H1 (cell line): ENCODE measurements at regions not wholly inside any gene's neighbourhood (a gene's known extent, or its start where the extent isn't known, plus 50 kb on each side); places are given as distances from the start of the nearest gene placed in this dataset.
"Not testable (repeated sequence)": the region's sequence is repeated elsewhere in the genome, so short reads cannot be mapped to it uniquely, and the experiment has no call there.

ENCODE experiments used
- CTCF ChIA-PET: fragments of 300-600 bp; sonication (Branson Sonifier 250); formaldehyde crosslinking; loops from one replicate; lab custom pipeline; 2021; ENCODE audit not compliant: partially characterized antibody; lab: Charles Lee
- POLR2A ChIA-PET: fragments of 300-600 bp; sonication (Branson Sonifier 250); formaldehyde crosslinking; loops from one replicate; lab custom pipeline; 2021; ENCODE audit warnings: inconsistent platforms; ENCODE audit not compliant: partially characterized antibody; lab: Charles Lee
- DNase-seq, 2 experiments: peaks; one replicate each; pipeline versions ENCODE4 v3.0.0 to v3.0.0-alpha.2; 2010 to 2022; ENCODE audit warnings: low spot score in 2 of 2, low read depth in 1 of 2, mixed read lengths in 1 of 2
- FAIRE-seq: peaks from 2 replicates; lab custom pipeline; 2011; peaks lifted over from hg19 to GRCh38; lab: Jason Lieb, UNC
- H2AFZ ChIP-seq: 2 replicates; pipeline ENCODE4 v1.8.1; 2012; ENCODE audit warnings: low read length, inconsistent platforms
- H2AK5ac ChIP-seq: 2 replicates; pipeline ENCODE4 v1.6.1; 2013; ENCODE audit warnings: low read depth, low read length
- H2BK120ac ChIP-seq: replicated peaks from 2 replicates; pipeline ENCODE3; 2013; ENCODE audit warnings: low read depth, low read length, inconsistent platforms
- H2BK12ac ChIP-seq: 2 replicates; pipeline ENCODE4 v1.6.1; 2013; ENCODE audit warnings: low read depth, low read length
- H2BK15ac ChIP-seq: 2 replicates; pipeline ENCODE4 v1.6.1; 2013; ENCODE audit warnings: low read length
- H2BK20ac ChIP-seq: 2 replicates; pipeline ENCODE4 v1.6.1; 2013; ENCODE audit warnings: low read length
- H2BK5ac ChIP-seq: 2 replicates; pipeline ENCODE4 v1.6.1; 2013; ENCODE audit warnings: low read depth, low read length
- H3K14ac ChIP-seq: 2 replicates; pipeline ENCODE4 v1.6.1; 2013; ENCODE audit warnings: inconsistent platforms; ENCODE audit not compliant: insufficient read length
- H3K18ac ChIP-seq: 2 replicates; pipeline ENCODE4 v1.6.1; 2013; ENCODE audit warnings: low read length; ENCODE audit errors: extremely low read depth
- H3K23ac ChIP-seq: 2 replicates; pipeline ENCODE4 v1.6.1; 2013; ENCODE audit warnings: inconsistent platforms; ENCODE audit not compliant: insufficient read length
- H3K23me2 ChIP-seq: 2 replicates; pipeline ENCODE4 v1.6.1; 2013; ENCODE audit warnings: low read depth, low read length
- H3K27ac ChIP-seq: 2 replicates; pipeline ENCODE4 v1.6.1; 2011; ENCODE audit warnings: low read depth, low read length, inconsistent platforms
- H3K27me3 ChIP-seq, 4 experiments: replicated peaks in 1 of 4; 1 replicate in 1 of 4; 2 replicates in 3 of 4; pipeline versions ENCODE4 v1.6.1 to v1.8.1; 2011 to 2013; ENCODE audit warnings: low read length in 3 of 4, mild to moderate bottlenecking in 3 of 4, inconsistent platforms in 2 of 4, mixed read lengths in 2 of 4, moderate library complexity in 1 of 4; ENCODE audit not compliant: control insufficient read depth in 3 of 4, insufficient read depth in 3 of 4; ENCODE audit errors: extremely low read depth in 1 of 4
- H3K36me3 ChIP-seq, 4 experiments: 2 replicates each; pipeline versions ENCODE4 v1.6.1 to v1.8.1; 2011 to 2013; ENCODE audit warnings: mild to moderate bottlenecking in 4 of 4, low read length in 3 of 4, moderate library complexity in 2 of 4, control low read depth in 1 of 4, inconsistent platforms in 1 of 4; ENCODE audit not compliant: insufficient read depth in 4 of 4, control insufficient read depth in 2 of 4
- H3K4ac ChIP-seq: replicated peaks from 2 replicates; pipeline ENCODE3; 2013; ENCODE audit warnings: low read length, low read depth, mixed read lengths, inconsistent platforms; ENCODE audit not compliant: insufficient read length
- H3K4me1 ChIP-seq, 4 experiments: replicated peaks in 1 of 4; 1 replicate in 1 of 4; 2 replicates in 3 of 4; pipeline versions ENCODE4 v1.6.1 to v1.8.1; 2011 to 2013; ENCODE audit warnings: low read length in 3 of 4, inconsistent platforms in 2 of 4, mixed read lengths in 1 of 4; ENCODE audit not compliant: insufficient read depth in 4 of 4, control insufficient read depth in 3 of 4
- H3K4me2 ChIP-seq, 2 experiments: 2 replicates each; pipeline versions ENCODE4 v1.6.1 to v1.8.1; 2011 to 2013; ENCODE audit warnings: low read depth in 2 of 2, low read length in 2 of 2, control low read depth in 1 of 2, inconsistent platforms in 1 of 2, mild to moderate bottlenecking in 1 of 2; ENCODE audit not compliant: insufficient read depth in 1 of 2
- H3K4me3 ChIP-seq, 4 experiments: fragments of 200-600, 300-600 bp in 1 of 4; sonication (generic), shearing (Covaris generic), sonication (Bioruptor Twin) in 1 of 4; 2 replicates each; pipeline versions ENCODE4 v1.5.1 to v1.8.1; 2011 to 2016; ENCODE audit warnings: low read length in 4 of 4, low read depth in 3 of 4, control low read depth in 2 of 4, inconsistent platforms in 2 of 4, mild to moderate bottlenecking in 2 of 4, mixed read lengths in 1 of 4, moderate library complexity in 1 of 4; ENCODE audit not compliant: insufficient read depth in 2 of 4; ENCODE audit errors: extremely low read depth in 1 of 4
- H3K56ac ChIP-seq: replicated peaks from 2 replicates; pipeline ENCODE3; 2013; ENCODE audit warnings: low read depth, mild to moderate bottlenecking, mixed read lengths, low read length, inconsistent platforms; ENCODE audit not compliant: insufficient read length
- H3K79me1 ChIP-seq: 2 replicates; pipeline ENCODE4 v1.6.1; 2013; ENCODE audit warnings: low read depth, low read length, control low read depth
- H3K79me2 ChIP-seq, 2 experiments: 2 replicates each; pipeline versions ENCODE4 v1.6.1 to v1.8.1; 2012 to 2013; ENCODE audit warnings: low read length in 2 of 2, mild to moderate bottlenecking in 2 of 2, inconsistent platforms in 1 of 2; ENCODE audit not compliant: insufficient read depth in 2 of 2, control insufficient read depth in 1 of 2
- H3K9ac ChIP-seq, 4 experiments: replicated peaks in 1 of 4; 1 replicate in 1 of 4; 2 replicates in 3 of 4; pipeline versions ENCODE4 v1.6.1 to v1.8.1; 2011 to 2013; ENCODE audit warnings: low read depth in 3 of 4, low read length in 3 of 4, control low read depth in 2 of 4, mild to moderate bottlenecking in 2 of 4, moderate library complexity in 2 of 4, inconsistent platforms in 1 of 4; ENCODE audit errors: extremely low read depth in 1 of 4
- H3K9me3 ChIP-seq, 2 experiments: 2 replicates each; pipeline versions ENCODE4 v1.6.1 to v1.8.1; 2012 to 2013; ENCODE audit warnings: mild to moderate bottlenecking in 2 of 2, moderate library complexity in 2 of 2, control low read depth in 1 of 2, inconsistent platforms in 1 of 2, low read depth in 1 of 2, low read length in 1 of 2, mixed read lengths in 1 of 2; ENCODE audit not compliant: insufficient read depth in 2 of 2
- H4K20me1 ChIP-seq, 2 experiments: replicated peaks in 1 of 2; 2 replicates each; pipeline versions ENCODE3 to v1.8.1; 2011 to 2013; ENCODE audit warnings: inconsistent platforms in 2 of 2, low read length in 2 of 2, mild to moderate bottlenecking in 1 of 2; ENCODE audit not compliant: insufficient read depth in 2 of 2, control insufficient read depth in 1 of 2
- H4K5ac ChIP-seq: 2 replicates; pipeline ENCODE4 v1.6.1; 2013; ENCODE audit warnings: low read length, low read depth, mixed read lengths, inconsistent platforms; ENCODE audit not compliant: insufficient read length
- H4K8ac ChIP-seq: 2 replicates; pipeline ENCODE4 v1.8.0; 2013; ENCODE audit warnings: mild to moderate bottlenecking, moderate library complexity, low read length, inconsistent platforms; ENCODE audit not compliant: insufficient read depth; ENCODE audit errors: extremely low read depth
- H4K91ac ChIP-seq: replicated peaks from 2 replicates; pipeline ENCODE3; 2013; ENCODE audit warnings: low read length, mixed read lengths, inconsistent platforms; ENCODE audit not compliant: insufficient read length
- WGBS, 2 experiments: shearing (Covaris generic) in 1 of 2; methylation state at CpG; one replicate each; pipeline versions ENCODE4 v1.1.6 to v1.1.7; 2013 to 2015; ENCODE audit warnings: low lambda C conversion rate in 2 of 2, mixed read lengths in 2 of 2, inconsistent platforms in 1 of 2, low coverage in 1 of 2, missing lambda C conversion rate in 1 of 2; ENCODE audit not compliant: insufficient replicate concordance in 2 of 2, insufficient coverage in 1 of 2, insufficient read length in 1 of 2; ENCODE audit errors: extremely low coverage in 1 of 2, missing lambda C conversion rate in 1 of 2; 5-methylcytosine and 5-hydroxymethylcytosine counted together

DNA sequence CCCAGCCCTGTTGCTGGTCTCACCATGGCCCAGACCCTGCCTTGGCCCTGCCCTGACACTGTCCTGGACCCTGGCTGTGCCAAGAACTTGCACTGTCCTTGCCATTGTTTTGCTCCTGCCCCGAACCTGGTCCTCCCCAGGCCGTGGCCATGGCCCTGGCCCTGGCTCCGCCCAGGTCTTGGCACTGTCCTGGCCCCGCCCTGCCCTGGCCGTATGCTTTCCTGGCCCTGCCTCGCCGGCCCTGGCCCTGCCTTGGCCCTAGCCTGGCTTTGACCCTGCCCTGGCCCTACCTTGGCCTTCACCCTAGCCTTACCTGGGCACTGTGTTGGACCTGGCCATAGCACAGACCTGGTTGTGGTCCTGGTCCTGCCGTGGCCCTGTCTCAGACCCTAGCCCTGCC, 1558.9 kb downstream of the RPIA start:
- POLR2A ChIA-PET, H3K23ac ChIP-seq, H3K9ac ChIP-seq, H2AK5ac ChIP-seq, H2BK15ac ChIP-seq, H4K5ac ChIP-seq, H3K18ac ChIP-seq, H4K8ac ChIP-seq, H3K79me1 ChIP-seq, H3K4ac ChIP-seq, H3K27ac ChIP-seq, H3K56ac ChIP-seq, H3K4me1 ChIP-seq, H4K20me1 ChIP-seq, H2BK20ac ChIP-seq, H2AFZ ChIP-seq, H2BK12ac ChIP-seq, H3K79me2 ChIP-seq, H3K27me3 ChIP-seq, DNase-seq, H3K14ac ChIP-seq, H3K36me3 ChIP-seq, H4K91ac ChIP-seq, H3K4me3 ChIP-seq, H3K23me2 ChIP-seq, FAIRE-seq, H2BK5ac ChIP-seq, H2BK120ac ChIP-seq, H3K4me2 ChIP-seq, CTCF ChIA-PET, H3K9me3 ChIP-seq: not testable (repeated sequence)
- 86% methylated on average over 7 of the region's 8 CpGs; no CpG with 5 or more reads in 1 of the 2 experiments for WGBS, 2 experiments

DNA sequence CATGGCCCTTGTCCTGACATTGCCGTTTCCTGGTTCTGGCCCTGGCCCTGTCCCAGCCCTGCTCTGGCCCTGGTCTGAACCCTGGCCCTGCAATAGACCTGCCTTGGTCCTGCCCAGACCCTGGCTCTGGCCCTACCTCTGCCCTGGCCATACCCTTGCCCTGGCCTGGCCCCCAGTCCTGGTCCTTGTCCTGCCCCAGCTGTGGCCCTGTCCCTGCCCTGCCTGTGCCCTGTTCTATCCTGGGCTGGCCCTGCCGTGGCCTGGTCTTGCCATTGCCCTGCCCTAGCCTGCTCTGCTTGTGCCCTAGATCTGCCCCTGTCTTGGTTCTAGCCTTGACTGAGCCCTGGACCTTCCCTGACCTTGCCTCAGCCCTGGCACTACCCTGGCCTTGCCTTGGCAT, 1560.1 kb downstream of the RPIA start:
- H3K23me2 ChIP-seq, CTCF ChIA-PET, FAIRE-seq, H2BK12ac ChIP-seq, H4K5ac ChIP-seq, H3K4me2 ChIP-seq, H2AFZ ChIP-seq, H3K36me3 ChIP-seq, H3K27me3 ChIP-seq, H3K18ac ChIP-seq, H4K8ac ChIP-seq, H3K9me3 ChIP-seq, H2BK15ac ChIP-seq, H3K23ac ChIP-seq, DNase-seq, H3K14ac ChIP-seq, H3K79me2 ChIP-seq, H2BK5ac ChIP-seq, H2AK5ac ChIP-seq, H3K4me3 ChIP-seq, H3K4me1 ChIP-seq, POLR2A ChIA-PET, H4K91ac ChIP-seq, H2BK20ac ChIP-seq, H4K20me1 ChIP-seq, H3K27ac ChIP-seq, H3K9ac ChIP-seq, H3K56ac ChIP-seq, H2BK120ac ChIP-seq, H3K79me1 ChIP-seq, H3K4ac ChIP-seq: not testable (repeated sequence)
- WGBS, 2 experiments, result 100% methylated on average over 2 of the region's 2 CpGs; no CpG with 5 or more reads in 1 of the 2 experiments
